AG08396 (cell line): ENCODE measurements at regions not wholly inside any gene's neighbourhood (a gene's known extent, or its start where the extent isn't known, plus 50 kb on each side); places are given as distances from the start of the nearest gene placed in this dataset.
"Not testable (repeated sequence)": the region's sequence is repeated elsewhere in the genome, so short reads cannot be mapped to it uniquely, and the experiment has no call there.

Experiments used
- DNase-seq: peaks from one replicate; pipeline ENCODE4 v3.0.0; 2012; ENCODE audit warnings: low spot score, mixed read lengths

GRCh38 chr4:19227701-19228100 lies 1024.0 kb upstream of the SLIT2 start:
- no peak for DNase-seq

GRCh38 chr4:19224820-19225219 lies 1026.9 kb upstream of the SLIT2 start:
- peak; percentile 7 for DNase-seq

- no peak for DNase-seq
These were observed 1035.2 kb upstream of the SLIT2 start for GRCh38 chr4:19216476-19216875.

GRCh38 chr4:19214591-19215186 lies 1037.0 kb upstream of the SLIT2 start:
- no peak for DNase-seq

GRCh38 chr4:19213388-19213787 lies 1038.3 kb upstream of the SLIT2 start:
- peak; percentile 2 for DNase-seq

- no peak for DNase-seq
These were observed 1045.9 kb upstream of the SLIT2 start for GRCh38 chr4:19205853-19206252.

- not testable (repeated sequence) for DNase-seq
These were observed 1053.9 kb upstream of the SLIT2 start for GRCh38 chr4:19197838-19198237.

- DNase-seq = no peak
These were observed 1056.0 kb upstream of the SLIT2 start for GRCh38 chr4:19195696-19196095.

- no peak for DNase-seq
These were observed 1057.0 kb upstream of the SLIT2 start for GRCh38 chr4:19194672-19195071.

- no peak for DNase-seq
These were observed 1058.3 kb upstream of the SLIT2 start for GRCh38 chr4:19193274-19193981.

- no peak for DNase-seq
These were observed 1059.6 kb upstream of the SLIT2 start for GRCh38 chr4:19191979-19192650.

GRCh38 chr4:19187691-19188090 lies 1064.0 kb upstream of the SLIT2 start:
- DNase-seq = no peak

GRCh38 chr4:19187096-19187495 lies 1064.6 kb upstream of the SLIT2 start:
- DNase-seq = no peak

- DNase-seq = not testable (repeated sequence)
These were observed 1070.1 kb upstream of the SLIT2 start for GRCh38 chr4:19181631-19182030.

- DNase-seq = no peak
These were observed 1072.9 kb upstream of the SLIT2 start for GRCh38 chr4:19178835-19179234.

- no peak for DNase-seq
These were observed 1074.1 kb upstream of the SLIT2 start for GRCh38 chr4:19177616-19178015.

GRCh38 chr4:19171832-19172231 lies 1079.9 kb upstream of the SLIT2 start:
- DNase-seq = no peak

GRCh38 chr4:19167311-19167710 lies 1084.4 kb upstream of the SLIT2 start:
- DNase-seq = no peak

GRCh38 chr4:19164334-19164733 lies 1087.4 kb upstream of the SLIT2 start:
- DNase-seq = no peak

- DNase-seq = no peak
These were observed 1091.8 kb upstream of the SLIT2 start for GRCh38 chr4:19159874-19160273.

- DNase-seq = no peak
These were observed 1093.4 kb upstream of the SLIT2 start for GRCh38 chr4:19158107-19158809.

- no peak for DNase-seq
These were observed 1094.9 kb upstream of the SLIT2 start for GRCh38 chr4:19156786-19157185.

GRCh38 chr4:19155568-19155967 lies 1096.1 kb upstream of the SLIT2 start:
- DNase-seq = no peak
